NCI-H1694 (cell line): ENCODE measurements at regions not wholly inside any gene's neighbourhood (a gene's known extent, or its start where the extent isn't known, plus 50 kb on each side); places are given as distances from the start of the nearest gene placed in this dataset.
"Not testable (repeated sequence)": the region's sequence is repeated elsewhere in the genome, so short reads cannot be mapped to it uniquely, and the experiment has no call there.

Experiments
- DNase-seq: peaks from one replicate; lab custom pipeline; 2025; lab: John Stamatoyannopoulos, UW

DNA sequence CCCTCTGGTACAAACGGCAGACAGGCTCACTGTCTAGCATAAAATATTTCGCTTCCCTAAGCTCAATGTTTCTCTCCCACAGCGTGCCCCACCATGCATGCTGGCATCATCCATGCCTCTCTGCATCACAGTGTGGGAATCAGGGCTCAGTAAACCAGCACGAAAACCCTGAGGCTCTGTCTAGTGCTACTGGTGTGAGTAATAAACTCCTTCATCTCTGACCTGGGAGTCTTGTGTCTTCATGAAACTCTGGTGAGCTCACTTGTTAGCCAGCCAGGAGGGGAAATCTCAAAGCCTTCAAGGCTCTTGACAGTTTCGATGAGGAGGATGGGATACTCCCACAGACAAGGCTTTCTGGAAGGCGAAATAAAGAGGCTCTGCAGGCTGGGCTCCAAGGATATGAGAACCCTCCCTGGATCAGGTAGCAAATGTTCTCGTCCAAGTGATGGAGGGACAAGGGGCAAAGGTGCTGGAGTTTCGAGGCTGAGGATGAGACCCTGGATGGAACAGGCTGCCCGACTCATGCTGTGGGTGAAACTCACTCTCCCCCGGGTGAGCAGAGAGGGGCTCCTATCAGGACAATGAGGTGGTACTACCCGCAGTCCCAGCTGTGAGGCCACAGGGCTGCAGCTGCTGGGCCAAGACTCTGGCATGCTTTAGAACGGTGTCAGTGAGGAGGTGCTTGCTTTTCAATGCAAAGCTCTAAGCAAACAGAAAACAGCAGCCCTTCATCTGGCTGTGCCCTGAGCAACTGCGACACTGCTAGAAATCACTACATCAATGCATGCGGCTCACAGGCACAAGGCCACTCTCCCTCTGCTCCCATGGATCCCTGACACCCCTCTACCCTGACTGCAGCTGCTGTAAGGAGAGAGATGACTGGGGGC is 69.3 kb downstream of the SHANK2 start:
- DNase-seq: no peak

- no peak for DNase-seq
These were observed 70.8 kb downstream of the SHANK2 start for GRCh38 chr11:71181566-71181965.

- no peak for DNase-seq
These were observed 71.5 kb downstream of the SHANK2 start for GRCh38 chr11:71180694-71181470.

- DNase-seq: no peak
These were observed 72.3 kb downstream of the SHANK2 start for GRCh38 chr11:71179877-71180605.

- no peak for DNase-seq
These were observed 74.3 kb downstream of the SHANK2 start for GRCh38 chr11:71178076-71178475.

DNA sequence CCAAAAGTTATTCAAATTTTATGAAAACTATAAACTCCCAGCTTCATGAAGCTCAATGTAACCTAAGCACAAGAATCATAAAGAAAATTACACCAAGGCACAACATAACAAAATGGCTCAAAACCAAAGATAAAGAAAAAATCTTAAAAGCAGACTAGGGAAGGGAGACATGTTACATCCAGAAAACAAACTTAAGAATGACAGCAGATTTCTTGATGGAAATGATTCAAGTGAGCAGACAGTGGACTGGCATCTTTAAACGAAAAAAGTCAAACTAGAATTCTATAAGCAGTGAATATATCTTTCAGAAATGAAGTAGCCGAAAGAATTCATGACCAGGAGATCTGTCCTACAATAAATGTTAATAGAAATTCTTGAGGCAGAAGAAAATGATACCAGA is 75.6 kb downstream of the SHANK2 start:
- no peak for DNase-seq

GRCh38 chr11:71173709-71174108 is 78.7 kb downstream of the SHANK2 start:
- no peak for DNase-seq

- no peak for DNase-seq
These were observed 79.7 kb downstream of the SHANK2 start for GRCh38 chr11:71172680-71173079.

GRCh38 chr11:71171576-71171975 is 80.8 kb downstream of the SHANK2 start:
- no peak for DNase-seq

DNA sequence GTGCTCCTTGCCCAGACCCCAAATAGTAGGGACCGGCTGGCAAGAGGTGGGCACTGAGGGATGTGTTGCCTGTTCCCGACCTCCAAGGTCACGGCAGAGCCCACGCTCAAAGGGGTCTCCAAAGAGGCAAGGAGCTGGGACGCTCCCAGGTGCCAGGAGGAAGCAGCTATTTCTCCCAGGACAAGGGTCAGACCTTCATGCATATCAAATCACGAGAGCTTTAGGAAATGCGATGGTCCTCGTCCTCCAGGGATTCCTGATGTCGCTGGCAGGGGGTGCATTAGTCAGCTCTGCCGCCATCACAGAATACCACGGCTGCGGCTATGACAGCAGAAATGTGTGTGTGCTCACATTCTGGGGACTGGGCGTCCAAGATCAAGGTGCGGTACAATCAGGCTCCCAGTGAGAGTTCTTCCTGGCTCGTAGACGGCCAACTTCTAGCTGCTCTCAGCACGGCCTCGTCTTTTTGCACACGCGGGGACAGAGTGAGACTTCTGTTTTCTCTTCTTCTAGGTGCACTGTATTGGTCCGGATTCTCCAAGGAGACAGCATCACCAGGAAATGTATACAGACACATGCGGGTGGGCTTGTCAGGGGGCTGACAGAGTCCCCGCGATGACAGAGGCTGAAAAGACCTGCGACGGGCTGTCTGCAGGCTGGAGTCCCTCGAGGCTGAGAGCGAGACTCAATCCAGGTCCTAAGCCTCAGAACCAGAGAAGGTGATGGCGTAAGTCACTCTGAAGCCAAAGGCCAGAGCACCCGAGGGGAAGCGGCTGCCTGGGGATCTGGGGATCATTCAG is 81.6 kb downstream of the SHANK2 start:
- no peak for DNase-seq

- no peak for DNase-seq
These were observed 83.1 kb downstream of the SHANK2 start for GRCh38 chr11:71169313-71169712.

- not testable (repeated sequence) for DNase-seq
These were observed 84.6 kb downstream of the SHANK2 start for GRCh38 chr11:71167814-71168213.

- DNase-seq: no peak
These were observed 86.6 kb downstream of the SHANK2 start for GRCh38 chr11:71165771-71166170.

DNA sequence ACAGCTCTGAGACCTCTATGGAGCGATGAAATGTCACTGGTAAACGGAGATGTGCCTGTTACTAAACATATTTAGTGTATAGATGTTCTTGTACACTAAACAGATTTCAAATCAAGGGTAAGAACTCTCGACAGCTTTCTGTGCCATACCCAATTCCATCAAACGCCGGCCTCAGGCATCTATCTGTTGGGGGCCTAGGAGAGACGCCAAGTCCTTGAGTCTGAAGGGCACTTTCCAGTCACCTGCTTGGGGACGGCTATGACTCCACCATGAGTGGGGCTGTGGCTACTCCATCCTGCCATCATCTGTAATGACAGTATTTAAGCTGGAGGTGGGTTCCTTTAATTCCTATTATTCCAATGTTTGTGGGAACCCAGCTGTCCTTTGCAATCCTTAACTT is 87.8 kb downstream of the SHANK2 start:
- no peak for DNase-seq

DNA sequence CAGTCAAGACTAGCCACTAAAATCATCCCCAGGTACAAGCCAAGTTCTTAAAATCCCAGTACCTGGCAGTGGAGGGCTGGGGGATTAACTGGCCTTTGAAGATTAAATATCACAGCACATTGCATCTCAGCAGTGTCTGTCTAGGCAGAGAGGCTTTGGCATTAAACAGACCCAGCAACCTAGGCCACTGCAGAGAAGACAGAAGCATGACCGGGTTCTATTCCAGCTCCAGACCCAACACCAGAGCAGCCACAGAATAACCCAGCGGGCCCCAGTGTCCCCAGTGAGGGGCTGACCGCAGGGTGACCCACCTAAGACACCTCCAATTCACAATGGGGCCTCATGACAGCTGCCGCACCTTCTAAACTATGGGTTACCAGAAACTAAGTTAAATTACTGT is 88.2 kb downstream of the SHANK2 start:
- no peak for DNase-seq

- DNase-seq: no peak
These were observed 89.0 kb downstream of the SHANK2 start for GRCh38 chr11:71163371-71163770.

GRCh38 chr11:71158936-71159335 is 93.4 kb downstream of the SHANK2 start:
- DNase-seq: no peak

DNA sequence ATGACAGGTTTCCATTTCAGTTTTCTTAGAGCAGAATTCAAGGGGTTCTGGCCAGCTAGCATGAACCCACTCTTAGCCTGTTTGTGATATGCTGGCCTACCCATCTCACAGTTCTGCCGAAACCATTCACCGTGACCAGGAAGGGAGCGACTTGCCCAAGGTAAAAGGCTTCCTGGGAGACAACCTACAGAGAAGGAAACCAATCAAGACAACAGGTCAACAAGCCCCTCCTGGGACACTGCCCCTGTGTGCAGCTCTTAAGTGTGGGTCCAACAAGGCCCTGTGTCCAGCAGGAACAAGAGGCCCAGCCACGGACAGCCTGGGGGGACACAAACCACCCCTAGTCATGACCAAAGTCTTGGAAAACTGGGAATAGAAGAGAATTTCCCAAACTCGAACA is 94.7 kb downstream of the SHANK2 start:
- not testable (repeated sequence) for DNase-seq

DNA sequence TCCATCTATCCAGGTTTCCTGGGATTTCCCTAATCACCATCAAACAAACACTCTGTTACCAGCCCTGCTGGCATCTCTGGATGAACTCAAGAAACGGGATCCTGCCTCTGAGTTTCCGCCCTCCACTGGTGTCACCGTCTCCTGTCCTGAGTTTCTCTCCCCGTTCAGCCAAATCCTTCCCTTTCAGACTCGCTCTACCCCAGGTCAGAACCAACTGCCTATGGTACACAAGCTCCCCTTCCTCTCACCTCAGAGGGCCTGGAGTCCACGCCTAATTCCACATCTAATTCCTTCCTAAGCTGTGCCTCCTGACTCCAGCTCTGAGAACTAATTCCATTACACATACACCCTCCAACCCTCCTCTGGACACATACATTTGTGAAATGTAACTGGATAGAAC is 96.1 kb downstream of the SHANK2 start:
- no peak for DNase-seq

DNA sequence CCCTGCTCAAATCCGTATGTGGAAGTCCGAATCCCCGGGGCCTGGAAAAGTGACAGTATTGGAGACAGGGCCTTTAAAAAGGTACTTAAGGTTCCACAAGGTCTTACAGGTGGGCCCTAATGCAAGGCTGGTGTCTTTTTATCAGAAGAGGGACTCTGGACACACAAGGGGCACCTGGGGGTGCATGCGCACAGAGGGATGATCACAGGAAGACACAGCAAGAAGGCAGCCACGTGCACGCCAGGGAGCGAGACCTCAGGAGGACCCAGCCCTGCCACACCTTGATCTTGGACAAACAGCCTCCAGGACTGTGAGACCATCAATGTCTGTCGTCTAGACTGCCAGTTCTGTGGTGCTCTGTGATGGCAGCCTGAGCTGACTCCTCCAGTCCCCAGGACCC is 96.5 kb downstream of the SHANK2 start:
- DNase-seq: no peak

DNA sequence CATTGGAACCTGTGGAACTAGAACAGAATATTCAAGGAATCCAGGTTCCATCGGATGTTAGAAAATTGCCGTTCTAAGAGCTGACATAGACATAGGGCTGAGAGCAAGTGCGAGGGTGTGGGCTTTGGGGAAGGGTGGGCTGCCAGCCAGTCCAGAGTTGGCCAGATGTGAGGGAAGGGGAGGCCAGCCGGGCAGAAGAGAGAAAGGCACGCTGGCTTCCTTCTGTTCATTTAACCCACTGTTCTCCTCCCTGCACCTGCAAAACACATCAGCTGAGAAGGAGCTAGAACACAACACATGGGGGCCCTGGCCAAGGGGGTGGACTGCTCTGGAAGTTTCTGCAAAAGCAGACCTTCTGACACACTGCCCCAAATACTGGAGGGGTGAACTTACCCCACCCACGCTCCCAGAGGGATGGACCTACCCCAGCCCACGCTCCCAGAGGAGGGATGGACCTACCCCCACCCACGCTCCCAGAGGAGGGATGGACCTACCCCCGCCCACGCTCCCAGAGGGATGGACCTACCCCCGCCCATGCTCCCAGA is 98.0 kb downstream of the SHANK2 start:
- DNase-seq: no peak
